ENCODE measurements at regions not wholly inside any gene's neighbourhood (a gene's known extent, or its start where the extent isn't known, plus 50 kb on each side); places are given as distances from the start of the nearest gene placed in this dataset.

GRCh38 chr7:27424231-27424630 is 181.6 kb downstream of the EVX1 start:
- TF ChIP-seq CTCF (conservative IDR thresholded peaks at IDR 0.05; ENCODE audit: low read depth, low read length) = no peak
- TF ChIP-seq EZH2 (IDR thresholded peaks at IDR 0.05; ENCODE audit: low read length, unreplicated experiment) = no peak
